ENCODE measurements at regions not wholly inside any gene's neighbourhood (a gene's known extent, or its start where the extent isn't known, plus 50 kb on each side); places are given as distances from the start of the nearest gene placed in this dataset.

DNA sequence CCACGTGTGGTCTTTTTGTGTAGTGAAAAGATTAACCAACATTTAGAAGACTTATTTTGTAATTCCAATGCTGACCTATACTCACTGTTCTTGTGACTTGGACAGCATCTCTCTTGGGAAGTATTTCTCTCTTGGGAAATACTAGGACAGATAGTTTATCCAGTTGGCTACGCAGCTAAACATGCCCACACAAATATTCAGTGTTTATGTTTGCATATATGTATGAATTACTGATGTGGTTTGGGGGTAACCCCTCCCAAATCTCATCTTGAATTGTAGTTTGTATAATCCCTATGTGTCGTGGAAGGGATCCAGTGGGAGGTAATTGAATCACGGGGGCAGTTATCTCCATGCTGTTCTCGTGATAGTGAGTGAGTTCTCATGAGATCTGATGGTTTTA, 2062.3 kb upstream of the CELF4 start:
- H3K9me3 ChIP-seq (ENCODE audit: insufficient read depth, low read length): no peaks in the 10 kb centered on the region

DNA sequence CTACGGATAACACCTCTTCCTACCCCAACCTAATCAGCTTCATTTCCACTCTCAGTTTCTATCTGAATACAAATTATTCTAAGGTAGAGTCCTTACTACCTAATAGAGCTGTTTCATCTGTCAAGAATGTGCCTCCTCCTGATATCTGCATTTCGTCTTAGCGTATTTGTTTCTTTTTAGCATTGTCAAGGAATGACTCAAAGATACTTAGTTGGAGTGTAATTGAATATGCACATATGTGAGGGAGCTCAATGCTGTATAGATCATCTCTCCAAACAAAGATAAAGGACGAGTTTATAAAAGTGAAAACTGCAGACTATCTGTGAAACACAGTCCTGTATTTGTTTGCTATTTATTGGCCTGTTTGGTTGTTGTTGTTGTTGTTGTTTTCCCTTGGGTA, 2059.4 kb upstream of the CELF4 start:
- Histone ChIP-seq H3K36me3 (ENCODE audit: insufficient read depth, insufficient read length, low read length) (no peaks in the 10 kb centered on the region), H3K27me3 (ENCODE audit: insufficient read depth, insufficient read length) (no peaks in the 10 kb centered on the region), H3K4me1 (ENCODE audit: insufficient read depth, insufficient read length) (no peaks in the 10 kb centered on the region), H3K9me3 (ENCODE audit: insufficient read depth, low read length) (no peaks in the 10 kb centered on the region), H3K4me3 (ENCODE audit: insufficient read length, low read depth) (no peak overlapping the region), H3K9ac (ENCODE audit: insufficient read length, low read depth) (no peak overlapping the region)
- TF ChIP-seq SUZ12 (IDR thresholded peaks at IDR 0.05; ENCODE audit: extremely low read depth, insufficient read depth, insufficient read length) (no peak), ZNF274 (IDR thresholded peaks at IDR 0.05; ENCODE audit: low read depth, low read length) (no peak), YY1 (IDR thresholded peaks at IDR 0.05; ENCODE audit: insufficient read depth, insufficient read length) (no peak)
- DNase-seq (ENCODE audit: low read depth, low spot score): no peak

More for the DNA sequence above, 2062.3 kb upstream of the CELF4 start:
- H3K36me3 ChIP-seq (ENCODE audit: insufficient read depth, insufficient read length, low read length): no peaks in the 10 kb centered on the region
- TF ChIP-seq YY1 (IDR thresholded peaks at IDR 0.05; ENCODE audit: insufficient read depth, insufficient read length) (no peak), ZNF274 (IDR thresholded peaks at IDR 0.05; ENCODE audit: low read depth, low read length) (no peak), SUZ12 (IDR thresholded peaks at IDR 0.05; ENCODE audit: extremely low read depth, insufficient read depth, insufficient read length) (no peak)
- H3K4me3 ChIP-seq (ENCODE audit: insufficient read length, low read depth): no peak overlapping the region
- no peak overlapping the region for H3K9ac ChIP-seq (ENCODE audit: insufficient read length, low read depth)
- no peak for DNase-seq (ENCODE audit: low read depth, low spot score)
- H3K27me3 ChIP-seq (ENCODE audit: insufficient read depth, insufficient read length): no peaks in the 10 kb centered on the region
- no peaks in the 10 kb centered on the region for H3K4me1 ChIP-seq (ENCODE audit: insufficient read depth, insufficient read length)

DNA sequence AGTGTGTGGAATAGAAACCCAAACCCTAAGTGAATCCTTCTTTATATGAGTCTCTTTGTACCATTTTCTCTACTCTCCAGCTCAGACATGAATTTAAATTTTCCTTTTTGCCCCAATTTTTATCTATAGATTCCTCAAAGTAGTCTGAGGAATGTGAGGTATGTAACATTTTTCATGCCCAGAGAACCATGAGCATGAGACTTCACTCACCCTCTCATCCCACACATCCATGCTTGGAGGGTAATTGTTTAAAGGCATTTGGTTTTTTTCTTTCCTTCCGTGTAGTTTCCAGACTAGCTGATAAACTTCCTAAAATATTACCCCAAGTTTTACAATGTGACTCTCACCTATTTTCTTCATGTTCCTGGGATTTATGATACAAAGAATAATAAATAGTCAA, 2056.8 kb upstream of the CELF4 start:
- H3K4me3 ChIP-seq (ENCODE audit: insufficient read length, low read depth): no peak overlapping the region
- no peak for DNase-seq (ENCODE audit: low read depth, low spot score)
- no peak for TF ChIP-seq ZNF274 (IDR thresholded peaks at IDR 0.05; ENCODE audit: low read depth, low read length)
- no peak for TF ChIP-seq SUZ12 (IDR thresholded peaks at IDR 0.05; ENCODE audit: extremely low read depth, insufficient read depth, insufficient read length)
- TF ChIP-seq YY1 (IDR thresholded peaks at IDR 0.05; ENCODE audit: insufficient read depth, insufficient read length): no peak
- H3K36me3 ChIP-seq (ENCODE audit: insufficient read depth, insufficient read length, low read length): no peaks in the 10 kb centered on the region
- no peak overlapping the region for H3K9ac ChIP-seq (ENCODE audit: insufficient read length, low read depth)
- H3K9me3 ChIP-seq (ENCODE audit: insufficient read depth, low read length): no peaks in the 10 kb centered on the region; the same call in 1 of the 2 replicates
- H3K4me1 ChIP-seq (ENCODE audit: insufficient read depth, insufficient read length): no peaks in the 10 kb centered on the region
- no peaks in the 10 kb centered on the region for H3K27me3 ChIP-seq (ENCODE audit: insufficient read depth, insufficient read length)

DNA sequence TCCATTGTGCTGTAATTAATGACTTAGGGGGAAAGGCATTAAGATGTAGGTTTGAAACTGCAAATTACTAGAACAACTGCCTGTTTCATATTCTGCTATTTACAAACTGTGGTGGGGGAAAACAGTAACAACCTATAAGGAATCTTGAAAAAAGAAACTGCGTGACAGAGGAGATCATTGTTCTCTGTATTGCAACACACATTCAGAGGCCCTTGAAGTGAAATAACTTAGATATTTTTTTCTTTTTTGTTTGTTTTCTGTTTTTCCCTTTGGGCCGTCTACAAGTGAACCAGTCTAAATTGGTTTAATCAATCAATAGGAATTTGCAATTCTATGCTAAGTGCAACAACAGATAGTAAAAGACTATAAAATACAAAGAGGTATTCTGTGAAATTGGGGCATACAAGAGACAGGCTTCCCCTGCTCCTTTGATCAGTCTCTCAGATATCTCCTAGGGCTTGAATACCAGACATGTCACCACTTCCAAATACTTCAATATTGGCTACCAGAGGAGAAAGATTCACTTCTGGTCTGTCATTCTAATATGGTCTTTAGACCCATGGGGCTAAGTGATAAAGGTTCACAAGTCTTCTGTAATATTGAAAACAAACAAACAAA, 2055.1 kb upstream of the CELF4 start:
- H3K9me3 ChIP-seq (ENCODE audit: insufficient read depth, low read length): no peaks in the 10 kb centered on the region; the same call in 1 of the 2 replicates

GRCh38 chr18:39618265-39619003, 2052.8 kb upstream of the CELF4 start:
- TF ChIP-seq YY1 (IDR thresholded peaks at IDR 0.05; ENCODE audit: insufficient read depth, insufficient read length): no peak
- no peak for TF ChIP-seq SUZ12 (IDR thresholded peaks at IDR 0.05; ENCODE audit: extremely low read depth, insufficient read depth, insufficient read length)
- TF ChIP-seq ZNF274 (IDR thresholded peaks at IDR 0.05; ENCODE audit: low read depth, low read length): no peak
- DNase-seq (ENCODE audit: low read depth, low spot score): no peak
- no peaks in the 10 kb centered on the region for H3K4me1 ChIP-seq (ENCODE audit: insufficient read depth, insufficient read length)

More for the DNA sequence above, 2055.1 kb upstream of the CELF4 start:
- no peaks in the 10 kb centered on the region for H3K4me1 ChIP-seq (ENCODE audit: insufficient read depth, insufficient read length)
- no peaks in the 10 kb centered on the region for H3K36me3 ChIP-seq (ENCODE audit: insufficient read depth, insufficient read length, low read length)
- H3K4me3 ChIP-seq (ENCODE audit: insufficient read length, low read depth): no peak overlapping the region
- no peak for DNase-seq (ENCODE audit: low read depth, low spot score)
- H3K27me3 ChIP-seq (ENCODE audit: insufficient read depth, insufficient read length): no peaks in the 10 kb centered on the region
- no peak overlapping the region for H3K9ac ChIP-seq (ENCODE audit: insufficient read length, low read depth)
- no peak for TF ChIP-seq ZNF274 (IDR thresholded peaks at IDR 0.05; ENCODE audit: low read depth, low read length)
- no peak for TF ChIP-seq YY1 (IDR thresholded peaks at IDR 0.05; ENCODE audit: insufficient read depth, insufficient read length)
- no peak for TF ChIP-seq SUZ12 (IDR thresholded peaks at IDR 0.05; ENCODE audit: extremely low read depth, insufficient read depth, insufficient read length)

DNA sequence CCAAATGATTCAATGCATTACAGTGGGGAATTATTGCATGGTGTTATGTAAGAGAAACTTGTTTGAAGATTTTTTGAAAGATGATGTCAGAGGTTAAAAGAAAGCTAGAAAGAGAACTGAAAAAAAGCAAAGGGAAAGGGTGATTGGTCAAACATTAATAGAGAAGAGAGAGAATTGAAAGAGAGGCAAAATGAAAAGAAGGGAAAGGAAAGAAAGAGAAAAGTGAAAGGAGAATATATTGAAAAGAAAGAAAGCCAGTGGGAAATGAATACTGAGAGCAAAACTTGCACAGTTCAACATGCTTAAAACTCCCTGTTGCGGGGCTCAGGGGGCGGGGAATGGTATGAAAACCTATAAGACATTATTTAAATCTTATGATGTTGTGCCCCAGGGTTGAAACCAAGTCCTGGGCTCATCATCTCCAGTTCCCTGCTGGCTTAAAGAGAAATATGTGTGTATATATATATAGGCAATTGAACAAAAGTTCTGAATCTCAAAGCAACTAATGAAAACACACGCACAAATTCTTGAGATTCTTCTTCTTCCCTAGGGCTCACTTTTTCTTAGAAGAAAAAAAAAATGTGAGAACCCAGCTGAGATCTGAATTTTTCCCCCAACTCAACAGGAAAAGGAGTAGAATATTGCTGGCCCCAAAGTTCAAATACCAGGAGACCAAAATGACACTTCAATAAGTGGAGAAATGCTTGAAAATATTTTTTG, 2045.9 kb upstream of the CELF4 start:
- Histone ChIP-seq H3K9me3 (ENCODE audit: insufficient read depth, low read length) (no peaks in the 10 kb centered on the region), H3K36me3 (ENCODE audit: insufficient read depth, insufficient read length, low read length) (no peaks in the 10 kb centered on the region), H3K4me1 (ENCODE audit: insufficient read depth, insufficient read length) (peaks cover 3% of the 10 kb centered on the region), H3K27me3 (ENCODE audit: insufficient read depth, insufficient read length) (no peaks in the 10 kb centered on the region), H3K9ac (ENCODE audit: insufficient read length, low read depth) (no peak overlapping the region), H3K4me3 (ENCODE audit: insufficient read length, low read depth) (no peak overlapping the region)
- TF ChIP-seq YY1 (IDR thresholded peaks at IDR 0.05; ENCODE audit: insufficient read depth, insufficient read length) (no peak), SUZ12 (IDR thresholded peaks at IDR 0.05; ENCODE audit: extremely low read depth, insufficient read depth, insufficient read length) (no peak), ZNF274 (IDR thresholded peaks at IDR 0.05; ENCODE audit: low read depth, low read length) (no peak)
- DNase-seq (ENCODE audit: low read depth, low spot score): no peak

More at GRCh38 chr18:39618265-39619003, 2052.8 kb upstream of the CELF4 start:
- no peak overlapping the region for H3K9ac ChIP-seq (ENCODE audit: insufficient read length, low read depth)
- no peak overlapping the region for H3K4me3 ChIP-seq (ENCODE audit: insufficient read length, low read depth)
- no peaks in the 10 kb centered on the region for H3K36me3 ChIP-seq (ENCODE audit: insufficient read depth, insufficient read length, low read length)
- H3K9me3 ChIP-seq (ENCODE audit: insufficient read depth, low read length): no peaks in the 10 kb centered on the region; the same call in 1 of the 2 replicates
- no peaks in the 10 kb centered on the region for H3K27me3 ChIP-seq (ENCODE audit: insufficient read depth, insufficient read length)

GRCh38 chr18:39607034-39607433, 2041.4 kb upstream of the CELF4 start:
- Histone ChIP-seq H3K27me3 (ENCODE audit: insufficient read depth, insufficient read length) (no peaks in the 10 kb centered on the region), H3K4me3 (ENCODE audit: insufficient read length, low read depth) (no peak overlapping the region), H3K9ac (ENCODE audit: insufficient read length, low read depth) (no peak overlapping the region), H3K9me3 (ENCODE audit: insufficient read depth, low read length) (no peaks in the 10 kb centered on the region), H3K4me1 (ENCODE audit: insufficient read depth, insufficient read length) (peaks cover 2% of the 10 kb centered on the region), H3K36me3 (ENCODE audit: insufficient read depth, insufficient read length, low read length) (no peaks in the 10 kb centered on the region)
- DNase-seq (ENCODE audit: low read depth, low spot score): no peak
- TF ChIP-seq SUZ12 (IDR thresholded peaks at IDR 0.05; ENCODE audit: extremely low read depth, insufficient read depth, insufficient read length) (no peak), YY1 (IDR thresholded peaks at IDR 0.05; ENCODE audit: insufficient read depth, insufficient read length) (no peak), ZNF274 (IDR thresholded peaks at IDR 0.05; ENCODE audit: low read depth, low read length) (no peak)

Data from NT2/D1 (cell line).